ENCODE measurements at regions not wholly inside any gene's neighbourhood (a gene's known extent, or its start where the extent isn't known, plus 50 kb on each side); places are given as distances from the start of the nearest gene placed in this dataset.
A peak's percentile ranks its signal among the peaks of the same experiment; 100 is the strongest.

DNA sequence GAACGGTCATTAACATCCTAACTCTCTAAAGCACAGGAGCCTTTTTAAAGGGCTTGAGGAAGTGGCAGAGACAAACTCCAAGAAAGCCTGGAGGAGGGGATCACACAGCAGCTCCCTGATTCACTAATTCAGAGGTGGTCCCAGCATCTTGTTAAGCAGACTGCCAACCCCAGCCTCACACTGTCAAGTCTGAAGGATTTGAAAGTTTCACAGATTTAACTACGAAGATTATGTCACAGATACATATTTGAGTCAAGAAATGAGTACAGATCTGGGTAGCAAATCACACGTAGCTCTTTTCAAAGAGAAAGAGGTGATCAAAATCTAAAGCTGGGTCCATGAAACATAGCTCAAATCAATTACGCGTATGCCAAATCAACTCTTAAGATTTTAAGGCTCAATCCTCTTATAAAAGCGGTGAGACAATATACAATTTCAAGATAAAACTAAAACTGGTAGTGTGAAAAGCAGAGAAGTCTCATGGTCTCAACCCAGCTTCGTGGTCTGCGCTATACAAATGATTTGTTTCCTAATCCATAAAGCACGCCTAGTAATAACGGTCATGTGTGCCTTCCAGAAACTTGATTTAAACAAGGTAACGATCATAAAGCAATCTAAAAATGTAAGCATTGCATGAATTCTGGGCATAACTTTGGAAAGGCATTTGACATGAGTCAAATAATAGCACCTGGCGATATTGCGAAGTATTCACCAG, 229.9 kb upstream of the MKLN1 start:
- Histone ChIP-seq H3K9me3 (no peaks in the 10 kb centered on the region), H3K27ac (peak overlapping the region in 1 of 4 donors; percentile 28), H3K27me3 (no peaks in the 10 kb centered on the region), H3K36me3 (peaks cover 0 to 27% (median 2%) of the 10 kb centered on the region in 4 donors), H3K4me1 (peaks cover 0 to 93% (median 62%) of the 10 kb centered on the region in 4 donors), H3K4me3 (no peak overlapping the region)
- 81 to 82% methylated on average over 13 of the region's 13 CpGs for WGBS, 2 donors
- intact Hi-C loops (cut with DNase I): no loop called here
- no peak for DNase-seq
- TF ChIP-seq, protein P1, sequence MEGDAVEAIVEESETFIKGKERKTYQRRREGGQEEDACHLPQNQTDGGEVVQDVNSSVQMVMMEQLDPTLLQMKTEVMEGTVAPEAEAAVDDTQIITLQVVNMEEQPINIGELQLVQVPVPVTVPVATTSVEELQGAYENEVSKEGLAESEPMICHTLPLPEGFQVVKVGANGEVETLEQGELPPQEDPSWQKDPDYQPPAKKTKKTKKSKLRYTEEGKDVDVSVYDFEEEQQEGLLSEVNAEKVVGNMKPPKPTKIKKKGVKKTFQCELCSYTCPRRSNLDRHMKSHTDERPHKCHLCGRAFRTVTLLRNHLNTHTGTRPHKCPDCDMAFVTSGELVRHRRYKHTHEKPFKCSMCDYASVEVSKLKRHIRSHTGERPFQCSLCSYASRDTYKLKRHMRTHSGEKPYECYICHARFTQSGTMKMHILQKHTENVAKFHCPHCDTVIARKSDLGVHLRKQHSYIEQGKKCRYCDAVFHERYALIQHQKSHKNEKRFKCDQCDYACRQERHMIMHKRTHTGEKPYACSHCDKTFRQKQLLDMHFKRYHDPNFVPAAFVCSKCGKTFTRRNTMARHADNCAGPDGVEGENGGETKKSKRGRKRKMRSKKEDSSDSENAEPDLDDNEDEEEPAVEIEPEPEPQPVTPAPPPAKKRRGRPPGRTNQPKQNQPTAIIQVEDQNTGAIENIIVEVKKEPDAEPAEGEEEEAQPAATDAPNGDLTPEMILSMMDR (IDR thresholded peaks at IDR 0.05): no peak
- TF ChIP-seq EP300 (IDR thresholded peaks at IDR 0.05) (no peak), POLR2AphosphoS5 (IDR thresholded peaks at IDR 0.05) (no peak), POLR2A (IDR thresholded peaks at IDR 0.05) (no peak)

DNA sequence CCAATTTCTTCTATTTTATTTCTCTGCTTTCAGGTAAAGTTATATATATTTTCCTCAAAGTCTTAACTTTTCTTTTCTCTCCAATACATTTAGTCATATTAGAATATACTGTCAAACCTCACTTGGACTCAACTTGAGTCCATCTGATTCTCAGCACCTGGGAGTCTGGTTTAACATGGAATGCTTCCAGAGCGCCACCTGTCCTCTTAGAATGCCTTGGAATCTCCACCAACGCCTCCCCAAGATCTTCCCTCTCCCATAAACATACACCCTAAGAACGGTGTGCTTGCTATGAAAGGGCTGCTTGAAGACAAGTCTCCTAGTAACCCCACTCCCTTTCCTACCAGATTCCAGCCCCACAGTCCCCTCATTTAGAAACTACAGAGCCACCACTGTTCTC, 229.1 kb upstream of the MKLN1 start:
- H3K4me3 ChIP-seq: no peak overlapping the region
- DNase-seq: no peak
- no peaks in the 10 kb centered on the region for H3K9me3 ChIP-seq
- intact Hi-C loops (cut with DNase I): no loop called here
- peaks cover 0 to 93% (median 64%) of the 10 kb centered on the region in 4 donors for H3K4me1 ChIP-seq
- 73 to 88% methylated on average over 3 of the region's 3 CpGs for WGBS, 2 donors
- H3K27ac ChIP-seq: peak overlapping the region in 1 of 4 donors; percentile 1
- TF ChIP-seq POLR2AphosphoS5 (IDR thresholded peaks at IDR 0.05) (no peak), EP300 (IDR thresholded peaks at IDR 0.05) (no peak)
- H3K36me3 ChIP-seq: peaks cover 0 to 22% (median 2%) of the 10 kb centered on the region in 4 donors
- H3K27me3 ChIP-seq: no peaks in the 10 kb centered on the region

DNA sequence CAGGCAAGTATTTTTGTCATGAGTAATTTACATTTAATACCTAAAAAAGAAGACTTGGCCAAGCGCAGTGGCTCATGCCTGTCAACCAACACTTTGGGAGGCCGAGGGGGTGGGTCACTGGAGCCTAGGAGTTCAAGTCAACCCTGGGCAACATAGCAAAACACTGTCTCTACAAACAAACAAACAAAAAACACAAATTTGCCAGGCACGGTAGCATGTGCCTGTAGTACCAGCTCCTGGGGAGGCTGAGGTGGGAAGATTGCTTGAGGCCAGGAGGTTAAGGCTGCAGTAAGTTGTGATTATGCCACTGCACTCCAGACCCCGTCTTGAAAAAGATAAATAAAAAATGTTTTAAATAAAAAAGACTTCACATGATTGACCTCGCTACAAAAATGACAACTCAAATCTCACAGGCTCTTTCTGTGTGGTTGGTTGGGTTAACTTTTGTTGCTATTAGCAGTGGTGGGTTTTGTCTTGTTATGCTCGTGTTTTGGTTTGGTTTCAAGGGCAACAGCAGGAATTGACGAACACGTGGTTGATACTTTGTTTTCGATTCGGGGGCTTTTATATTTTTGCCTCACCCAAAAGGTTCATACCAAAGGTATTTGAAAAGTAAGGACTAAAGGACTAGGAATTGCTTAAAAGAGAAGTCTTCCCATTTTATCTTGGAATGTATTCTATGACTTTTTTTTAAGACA, 227.2 kb upstream of the MKLN1 start:
- Histone ChIP-seq H3K36me3 (peaks cover 0 to 16% (median 0%) of the 10 kb centered on the region in 4 donors), H3K27ac (no peak overlapping the region), H3K27me3 (no peaks in the 10 kb centered on the region), H3K9me3 (no peaks in the 10 kb centered on the region), H3K4me3 (no peak overlapping the region), H3K4me1 (peaks cover 0 to 99% (median 77%) of the 10 kb centered on the region in 4 donors)
- TF ChIP-seq, protein P1 (IDR thresholded peaks at IDR 0.05): no peak
- TF ChIP-seq POLR2A (IDR thresholded peaks at IDR 0.05) (no peak), EP300 (IDR thresholded peaks at IDR 0.05) (no peak), POLR2AphosphoS5 (IDR thresholded peaks at IDR 0.05) (no peak)
- DNase-seq: no peak
- WGBS, 2 donors: 75 to 81% methylated on average over 10 of the region's 10 CpGs
- intact Hi-C loops (cut with DNase I): no loop called here

GRCh38 chr7:131103997-131104396, 223.7 kb upstream of the MKLN1 start:
- peaks cover 0 to 11% (median 0%) of the 10 kb centered on the region in 4 donors for H3K36me3 ChIP-seq
- no peaks in the 10 kb centered on the region for H3K9me3 ChIP-seq
- H3K27ac ChIP-seq: peak overlapping the region in 3 of 4 donors; percentile 98 to 100 (median 99)
- intact Hi-C loops (cut with DNase I): no loop called here
- WGBS, 2 donors: 70 to 80% methylated on average over 4 of the region's 4 CpGs
- H3K27me3 ChIP-seq: no peaks in the 10 kb centered on the region
- TF ChIP-seq POLR2AphosphoS5 (IDR thresholded peaks at IDR 0.05) (no peak), EP300 (IDR thresholded peaks at IDR 0.05) (no peak), POLR2A (IDR thresholded peaks at IDR 0.05) (no peak)
- TF ChIP-seq, protein P1 (IDR thresholded peaks at IDR 0.05): no peak
- no peak for DNase-seq
- H3K4me1 ChIP-seq: peaks cover 0 to 72% (median 55%) of the 10 kb centered on the region in 4 donors
- H3K4me3 ChIP-seq: peak overlapping the region in 2 of 4 donors; percentile 50 to 98

Data from sigmoid colon (tissue), 6 donors.